ENCODE measurements at regions not wholly inside any gene's neighbourhood (a gene's known extent, or its start where the extent isn't known, plus 50 kb on each side); places are given as distances from the start of the nearest gene placed in this dataset.
"Not testable (repeated sequence)": the region's sequence is repeated elsewhere in the genome, so short reads cannot be mapped to it uniquely, and the experiment has no call there.

GRCh38 chr12:97897881-97898280 is 435.3 kb downstream of the RMST start:
- not testable (repeated sequence) for TF ChIP-seq CTCF (IDR thresholded peaks at IDR 0.05 in 4 of 5, conservative IDR thresholded peaks at IDR 0.05 in 1 of 5); POLR2A (IDR thresholded peaks at IDR 0.05)
